ENCODE measurements at regions not wholly inside any gene's neighbourhood (a gene's known extent, or its start where the extent isn't known, plus 50 kb on each side); places are given as distances from the start of the nearest gene placed in this dataset.

GRCh38 chr3:124391774-124392173, 338.5 kb upstream of the UMPS start (continued):
- TF ChIP-seq, protein P1, sequence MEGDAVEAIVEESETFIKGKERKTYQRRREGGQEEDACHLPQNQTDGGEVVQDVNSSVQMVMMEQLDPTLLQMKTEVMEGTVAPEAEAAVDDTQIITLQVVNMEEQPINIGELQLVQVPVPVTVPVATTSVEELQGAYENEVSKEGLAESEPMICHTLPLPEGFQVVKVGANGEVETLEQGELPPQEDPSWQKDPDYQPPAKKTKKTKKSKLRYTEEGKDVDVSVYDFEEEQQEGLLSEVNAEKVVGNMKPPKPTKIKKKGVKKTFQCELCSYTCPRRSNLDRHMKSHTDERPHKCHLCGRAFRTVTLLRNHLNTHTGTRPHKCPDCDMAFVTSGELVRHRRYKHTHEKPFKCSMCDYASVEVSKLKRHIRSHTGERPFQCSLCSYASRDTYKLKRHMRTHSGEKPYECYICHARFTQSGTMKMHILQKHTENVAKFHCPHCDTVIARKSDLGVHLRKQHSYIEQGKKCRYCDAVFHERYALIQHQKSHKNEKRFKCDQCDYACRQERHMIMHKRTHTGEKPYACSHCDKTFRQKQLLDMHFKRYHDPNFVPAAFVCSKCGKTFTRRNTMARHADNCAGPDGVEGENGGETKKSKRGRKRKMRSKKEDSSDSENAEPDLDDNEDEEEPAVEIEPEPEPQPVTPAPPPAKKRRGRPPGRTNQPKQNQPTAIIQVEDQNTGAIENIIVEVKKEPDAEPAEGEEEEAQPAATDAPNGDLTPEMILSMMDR (IDR thresholded peaks at IDR 0.05; ENCODE audit: control extremely low read depth in 1 of 3, insufficient read depth in 1 of 3, low read depth in 1 of 3, low read length in 3 of 3), result no peak
- TF ChIP-seq KDM4A (IDR thresholded peaks at IDR 0.05; ENCODE audit: low read depth, low read length, severe bottlenecking) (no peak), RNF2 (IDR thresholded peaks at IDR 0.05; ENCODE audit: borderline replicate concordance, low read depth, low read length, missing control alignments, poor library complexity, severe bottlenecking) (no peak), NRF1 (IDR thresholded peaks at IDR 0.05; ENCODE audit: low read depth, low read length) (no peak), CHD2 (IDR thresholded peaks at IDR 0.05; ENCODE audit: low read length) (no peak)
